Stomach smooth muscle (tissue), 2 donors: ENCODE measurements at regions not wholly inside any gene's neighbourhood (a gene's known extent, or its start where the extent isn't known, plus 50 kb on each side); places are given as distances from the start of the nearest gene placed in this dataset.

Experiments
- H3K27ac ChIP-seq: one replicate; pipeline ENCODE4 v1.7.0; 2013; ENCODE audit warnings: mild to moderate bottlenecking, low read length, inconsistent platforms
- H3K27me3 ChIP-seq, 2 donors: one replicate each; pipeline ENCODE4 v1.7.0; 2013; ENCODE audit warnings: low read length in 2 of 2; ENCODE audit not compliant: insufficient read depth in 2 of 2, control insufficient read depth in 1 of 2
- H3K36me3 ChIP-seq, 2 donors: one replicate each; pipeline ENCODE4 v1.7.0; 2013; ENCODE audit warnings: low read length in 2 of 2; ENCODE audit not compliant: control insufficient read depth in 2 of 2, insufficient read depth in 2 of 2
- H3K4me1 ChIP-seq: one replicate; pipeline ENCODE4 v1.7.0; 2013; ENCODE audit warnings: low read length; ENCODE audit not compliant: control insufficient read depth, insufficient read depth
- H3K4me3 ChIP-seq, 2 donors: one replicate each; pipeline ENCODE4 v1.7.0; 2013; ENCODE audit warnings: low read length in 2 of 2
- H3K9ac ChIP-seq, 2 donors: one replicate each; pipeline ENCODE4 v1.7.0; 2013; ENCODE audit warnings: low read length in 2 of 2, mild to moderate bottlenecking in 1 of 2
- H3K9me3 ChIP-seq, 2 donors: one replicate each; pipeline ENCODE4 v1.7.0; 2013; ENCODE audit warnings: low read length in 2 of 2; ENCODE audit not compliant: control insufficient read depth in 2 of 2
- donor health status: healthy.
- donor health status: Pancreatic carcinoma.

DNA sequence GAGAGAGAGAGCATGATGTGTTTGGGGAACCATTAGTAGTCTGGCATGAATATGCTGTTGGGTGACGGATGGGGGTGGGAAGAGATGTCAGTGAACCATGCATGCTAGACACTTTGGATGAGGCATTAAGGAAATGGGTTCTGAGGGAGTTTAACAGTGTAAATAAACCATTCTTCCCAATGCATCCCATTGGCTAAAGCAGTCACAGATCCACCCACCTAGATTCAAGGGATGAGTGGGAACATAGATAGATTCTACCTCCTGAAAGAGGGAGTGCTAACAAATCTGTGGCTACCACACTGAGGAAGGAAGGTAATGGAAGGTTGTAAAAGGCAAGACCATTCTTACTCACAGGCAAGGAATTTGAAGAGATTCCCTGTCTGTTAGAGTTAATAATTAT lies 129.8 kb upstream of the CACNA1E start:
- no peaks in the 10 kb centered on the region for H3K36me3 ChIP-seq
- H3K27ac ChIP-seq = no peak overlapping the region

DNA sequence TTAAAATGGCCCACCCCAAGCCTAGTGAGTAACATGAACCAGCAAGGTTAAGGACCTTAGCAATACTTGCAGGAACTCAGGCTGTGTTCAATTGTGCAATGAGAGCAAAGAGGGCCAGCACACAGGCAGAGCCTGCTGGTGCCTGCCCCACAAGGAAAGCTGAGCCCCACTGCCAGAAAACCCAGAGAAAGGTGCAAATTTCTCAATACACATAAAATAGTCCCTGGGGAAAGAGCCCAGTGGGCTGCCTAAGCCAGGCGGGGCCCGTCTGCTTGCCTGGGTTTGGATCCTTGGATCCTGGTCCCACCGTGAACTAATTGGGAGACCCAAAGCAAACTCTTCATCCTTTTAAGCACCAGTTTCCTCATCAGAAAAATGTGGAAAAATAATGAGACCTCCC lies 128.5 kb upstream of the CACNA1E start:
- H3K36me3 ChIP-seq = no peaks in the 10 kb centered on the region
- no peak overlapping the region for H3K4me3 ChIP-seq

More for the DNA sequence above, 129.8 kb upstream of the CACNA1E start:
- Histone ChIP-seq H3K4me1 (no peaks in the 10 kb centered on the region), H3K4me3 (no peak overlapping the region), H3K9me3 (no peaks in the 10 kb centered on the region), H3K27me3 (no peaks in the 10 kb centered on the region), H3K9ac (no peak overlapping the region)

DNA sequence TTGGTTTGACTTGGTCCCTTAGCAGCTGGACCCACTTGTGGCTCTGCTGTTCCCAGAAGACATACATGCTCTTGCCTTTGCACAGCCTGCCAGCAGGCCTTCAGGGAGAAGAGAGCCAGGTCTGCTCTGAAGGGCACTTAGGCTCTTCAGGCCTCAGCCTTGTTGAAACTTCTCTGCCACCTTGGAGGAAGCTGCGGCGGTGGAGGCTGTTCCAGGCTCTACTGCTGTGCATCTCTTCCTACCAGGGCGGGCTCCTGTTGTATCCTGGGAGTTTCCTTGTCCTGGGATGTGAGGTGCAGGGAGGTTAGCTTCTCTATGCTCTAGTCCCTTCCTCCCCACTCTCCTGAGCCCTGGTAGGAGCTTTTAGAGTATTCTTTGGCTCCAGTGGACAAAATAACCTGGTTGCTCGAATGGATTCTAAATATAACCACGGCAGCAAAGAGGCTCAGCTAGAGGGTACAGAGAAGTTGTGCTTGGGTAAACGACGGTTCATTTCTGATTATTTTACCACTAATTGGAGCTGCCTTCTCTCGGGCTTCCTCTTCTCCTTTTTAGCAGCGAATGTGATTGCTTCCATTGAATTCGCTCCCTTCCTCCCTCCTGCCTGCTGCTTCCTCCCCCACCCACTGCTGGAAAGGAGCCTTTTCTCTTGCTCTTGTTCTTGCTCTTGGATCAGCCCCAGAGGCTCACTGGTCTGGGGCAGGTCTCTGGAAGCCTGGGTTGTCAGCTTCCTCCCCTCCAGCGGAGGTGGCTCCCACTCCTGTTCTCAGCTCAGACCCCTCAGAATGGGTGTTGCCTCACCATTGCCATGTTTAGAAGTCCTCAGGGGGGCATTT lies 126.6 kb upstream of the CACNA1E start:
- Histone ChIP-seq H3K4me1 (no peaks in the 10 kb centered on the region), H3K27ac (no peak overlapping the region), H3K9me3 (no peaks in the 10 kb centered on the region), H3K9ac (no peak overlapping the region), H3K36me3 (no peaks in the 10 kb centered on the region), H3K4me3 (no peak overlapping the region), H3K27me3 (no peaks in the 10 kb centered on the region)

More for the DNA sequence above, 128.5 kb upstream of the CACNA1E start:
- no peaks in the 10 kb centered on the region for H3K27me3 ChIP-seq
- no peak overlapping the region for H3K27ac ChIP-seq
- no peaks in the 10 kb centered on the region for H3K4me1 ChIP-seq
- no peaks in the 10 kb centered on the region for H3K9me3 ChIP-seq
- no peak overlapping the region for H3K9ac ChIP-seq

DNA sequence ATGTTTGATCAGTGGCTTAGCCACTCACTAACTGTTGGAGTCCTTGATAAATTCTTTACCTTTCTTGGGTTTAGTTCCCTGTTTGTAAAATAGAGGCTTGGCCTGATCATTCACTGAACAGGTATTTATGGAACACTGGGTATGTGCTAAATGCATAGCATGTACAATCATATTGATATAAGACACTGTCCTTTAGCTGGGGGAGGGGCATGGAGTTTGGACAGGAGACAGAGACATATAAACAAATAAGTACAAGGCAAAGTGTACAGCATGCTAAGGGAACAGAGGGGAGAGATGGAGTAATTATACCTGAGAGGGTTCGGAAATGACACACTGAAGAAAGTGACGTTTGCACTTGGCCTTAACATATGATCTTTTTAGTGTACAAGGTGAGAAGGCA lies 124.3 kb upstream of the CACNA1E start:
- Histone ChIP-seq H3K27me3 (no peaks in the 10 kb centered on the region), H3K9me3 (no peaks in the 10 kb centered on the region), H3K4me1 (no peaks in the 10 kb centered on the region), H3K27ac (no peak overlapping the region), H3K36me3 (no peaks in the 10 kb centered on the region), H3K9ac (no peak overlapping the region), H3K4me3 (no peak overlapping the region)

DNA sequence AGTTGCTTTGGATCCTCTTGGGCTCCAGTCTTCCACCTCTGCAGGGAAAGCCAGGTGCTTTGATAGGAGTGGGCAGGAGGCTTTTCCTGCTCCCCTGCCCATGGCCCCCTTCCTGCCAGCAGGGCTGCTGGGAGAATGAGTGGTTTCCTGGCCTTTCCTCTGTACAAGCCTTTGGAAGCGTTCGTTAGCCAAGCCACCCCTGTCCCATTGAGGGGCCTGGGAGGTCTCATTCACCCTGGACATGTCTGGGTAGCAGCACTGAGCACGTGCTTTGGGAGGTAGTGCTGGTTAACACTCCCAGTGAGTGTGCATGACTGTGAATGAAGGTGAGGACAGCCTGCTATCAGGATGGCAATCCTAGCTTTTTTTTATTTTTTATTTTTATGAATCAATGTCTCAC lies 118.5 kb upstream of the CACNA1E start:
- no peaks in the 10 kb centered on the region for H3K36me3 ChIP-seq
- H3K9me3 ChIP-seq = no peaks in the 10 kb centered on the region
- H3K27ac ChIP-seq = no peak overlapping the region
- no peak overlapping the region for H3K9ac ChIP-seq
- no peak overlapping the region for H3K4me3 ChIP-seq
- H3K27me3 ChIP-seq = no peaks in the 10 kb centered on the region
- H3K4me1 ChIP-seq = no peaks in the 10 kb centered on the region

DNA sequence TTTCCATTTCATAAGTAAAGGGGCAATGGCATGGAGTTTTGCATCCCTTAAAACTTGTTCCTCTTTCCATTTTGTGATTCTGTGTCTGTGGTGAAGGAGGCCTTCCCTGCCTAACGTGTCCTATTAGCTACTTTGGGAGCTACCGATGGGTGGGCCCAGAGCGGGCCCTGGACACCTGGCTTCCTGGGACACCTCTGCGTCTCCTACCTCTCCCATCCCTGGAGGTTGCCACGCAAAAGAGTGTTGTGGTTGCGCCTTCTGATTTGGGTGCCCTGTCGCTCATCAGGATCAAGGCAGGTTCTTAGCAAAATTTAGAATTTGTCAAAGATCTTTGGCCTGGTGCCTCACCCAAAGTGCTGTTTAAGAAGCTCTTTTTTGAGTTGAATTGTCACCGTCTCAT lies 116.4 kb upstream of the CACNA1E start:
- H3K9me3 ChIP-seq = peaks cover 0 to 3% of the 10 kb centered on the region in 2 donors
- no peak overlapping the region for H3K27ac ChIP-seq
- no peak overlapping the region for H3K4me3 ChIP-seq
- no peaks in the 10 kb centered on the region for H3K27me3 ChIP-seq
- no peak overlapping the region for H3K9ac ChIP-seq
- no peaks in the 10 kb centered on the region for H3K36me3 ChIP-seq
- H3K4me1 ChIP-seq = no peaks in the 10 kb centered on the region

DNA sequence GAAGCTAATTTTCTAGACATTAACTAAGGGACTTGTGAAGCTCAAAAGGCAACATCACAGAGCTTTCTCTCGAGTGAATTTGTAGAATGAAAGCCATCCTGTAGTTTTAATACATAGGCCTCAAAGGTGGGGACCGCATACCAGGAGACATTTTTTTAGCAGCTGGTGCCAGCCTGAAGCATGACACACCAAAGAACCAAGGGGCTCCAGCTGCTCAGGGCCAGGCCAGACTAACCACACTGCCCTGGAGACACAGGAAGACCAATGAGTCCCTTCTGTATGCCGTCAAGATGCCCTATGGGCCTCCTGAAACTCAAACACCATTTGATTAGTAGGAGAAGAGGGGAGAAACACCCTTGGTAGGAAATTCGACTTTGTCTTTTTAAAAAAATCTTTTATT lies 113.9 kb upstream of the CACNA1E start:
- H3K9me3 ChIP-seq = peaks cover 0 to 4% of the 10 kb centered on the region in 2 donors
- H3K4me3 ChIP-seq = no peak overlapping the region
- no peaks in the 10 kb centered on the region for H3K36me3 ChIP-seq
- no peak overlapping the region for H3K9ac ChIP-seq
- no peak overlapping the region for H3K27ac ChIP-seq
- no peaks in the 10 kb centered on the region for H3K4me1 ChIP-seq
- H3K27me3 ChIP-seq = no peaks in the 10 kb centered on the region

DNA sequence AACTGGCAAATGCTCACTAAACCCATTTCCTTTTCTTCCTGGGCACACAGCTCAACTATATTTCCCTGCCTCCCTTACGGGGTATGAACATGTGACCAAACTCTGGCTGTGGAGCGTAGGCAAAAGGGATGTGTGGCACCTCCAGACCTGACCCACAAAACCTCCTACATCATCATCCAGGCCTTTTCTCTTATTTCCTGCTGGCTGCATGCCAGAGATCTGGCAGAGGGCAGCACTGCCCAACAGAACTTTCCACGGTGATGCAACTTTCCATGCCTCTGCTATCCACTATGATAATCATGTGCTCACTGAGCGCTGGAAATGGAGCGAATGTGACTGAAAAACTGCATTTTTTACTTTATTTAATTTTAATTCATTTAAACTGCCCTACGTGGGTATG lies 99.6 kb upstream of the CACNA1E start:
- Histone ChIP-seq H3K27ac (no peak overlapping the region), H3K9ac (no peak overlapping the region), H3K9me3 (no peaks in the 10 kb centered on the region)

DNA sequence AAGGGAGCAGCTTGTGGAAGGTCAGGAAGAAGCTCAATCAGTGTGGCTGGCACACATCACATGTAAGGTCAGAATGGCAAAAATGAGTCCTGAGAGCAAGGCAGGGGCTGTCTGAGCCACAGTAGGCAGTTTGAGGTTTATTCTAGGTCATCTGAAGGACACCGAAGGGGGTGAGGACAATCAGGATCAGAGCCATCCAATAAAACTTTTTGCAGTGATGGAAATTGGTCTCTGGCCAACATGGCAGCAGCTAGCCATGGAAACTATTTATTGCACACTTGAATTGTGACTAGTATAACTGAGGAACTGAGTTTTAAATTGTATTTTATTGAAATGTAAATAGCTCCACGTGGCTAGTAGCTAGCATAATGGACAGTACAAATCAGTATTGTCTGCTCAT lies 97.0 kb upstream of the CACNA1E start:
- Histone ChIP-seq H3K4me3 (no peak overlapping the region), H3K27me3 (peaks cover 0 to 10% of the 10 kb centered on the region in 2 donors), H3K27ac (no peak overlapping the region), H3K36me3 (no peaks in the 10 kb centered on the region), H3K9me3 (no peaks in the 10 kb centered on the region), H3K9ac (no peak overlapping the region), H3K4me1 (no peaks in the 10 kb centered on the region)

More for the DNA sequence above, 99.6 kb upstream of the CACNA1E start:
- H3K4me3 ChIP-seq = no peak overlapping the region
- no peaks in the 10 kb centered on the region for H3K27me3 ChIP-seq
- H3K4me1 ChIP-seq = no peaks in the 10 kb centered on the region
- H3K36me3 ChIP-seq = no peaks in the 10 kb centered on the region

DNA sequence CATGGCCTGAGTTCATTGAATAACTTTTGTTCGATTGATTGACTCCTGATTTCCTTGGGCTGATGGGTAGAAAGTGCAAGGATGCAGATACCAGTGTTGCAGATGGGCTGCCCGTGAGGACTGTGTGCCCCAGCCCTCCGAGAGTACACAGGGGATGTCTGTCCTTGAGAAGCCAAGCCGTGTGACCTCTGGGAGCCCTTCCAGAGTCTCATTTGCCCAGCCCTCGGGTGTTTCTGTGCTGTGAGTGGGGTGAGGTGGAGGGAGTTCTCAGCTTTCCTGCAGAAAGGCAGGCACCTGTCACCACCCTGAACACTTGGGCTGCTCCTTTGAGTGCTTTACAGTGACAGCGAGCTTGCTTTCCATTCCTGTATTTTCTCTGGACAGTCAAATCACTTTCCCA lies 96.4 kb upstream of the CACNA1E start:
- no peak overlapping the region for H3K9ac ChIP-seq
- H3K27ac ChIP-seq = no peak overlapping the region
- H3K27me3 ChIP-seq = peaks cover 0 to 10% of the 10 kb centered on the region in 2 donors
- H3K4me1 ChIP-seq = no peaks in the 10 kb centered on the region
- no peaks in the 10 kb centered on the region for H3K9me3 ChIP-seq
- H3K4me3 ChIP-seq = no peak overlapping the region
- no peaks in the 10 kb centered on the region for H3K36me3 ChIP-seq

DNA sequence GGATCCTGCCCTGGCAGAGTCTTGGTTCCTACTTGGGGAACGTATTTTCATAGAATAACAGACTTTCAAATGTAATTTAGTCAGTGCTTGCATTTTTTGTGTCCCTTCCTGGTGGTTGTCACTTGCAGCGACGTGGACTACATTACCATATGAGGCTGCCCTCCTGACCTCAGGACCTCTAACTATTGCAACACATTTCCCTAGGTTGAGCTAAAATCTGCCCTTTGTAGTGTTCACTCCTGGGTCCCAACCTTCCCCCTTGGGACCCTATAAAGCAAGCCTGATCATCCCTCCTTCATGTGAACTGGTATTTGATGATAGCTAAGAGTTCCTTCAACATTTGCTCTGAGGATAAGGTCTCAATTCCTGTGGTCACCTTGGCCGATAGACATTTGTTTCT lies 95.6 kb upstream of the CACNA1E start:
- Histone ChIP-seq H3K36me3 (no peaks in the 10 kb centered on the region), H3K27ac (no peak overlapping the region), H3K4me3 (no peak overlapping the region), H3K4me1 (no peaks in the 10 kb centered on the region), H3K27me3 (peaks cover 0 to 10% of the 10 kb centered on the region in 2 donors), H3K9ac (no peak overlapping the region), H3K9me3 (no peaks in the 10 kb centered on the region)
